ENCODE measurements at regions not wholly inside any gene's neighbourhood (a gene's known extent, or its start where the extent isn't known, plus 50 kb on each side); places are given as distances from the start of the nearest gene placed in this dataset.

DNA sequence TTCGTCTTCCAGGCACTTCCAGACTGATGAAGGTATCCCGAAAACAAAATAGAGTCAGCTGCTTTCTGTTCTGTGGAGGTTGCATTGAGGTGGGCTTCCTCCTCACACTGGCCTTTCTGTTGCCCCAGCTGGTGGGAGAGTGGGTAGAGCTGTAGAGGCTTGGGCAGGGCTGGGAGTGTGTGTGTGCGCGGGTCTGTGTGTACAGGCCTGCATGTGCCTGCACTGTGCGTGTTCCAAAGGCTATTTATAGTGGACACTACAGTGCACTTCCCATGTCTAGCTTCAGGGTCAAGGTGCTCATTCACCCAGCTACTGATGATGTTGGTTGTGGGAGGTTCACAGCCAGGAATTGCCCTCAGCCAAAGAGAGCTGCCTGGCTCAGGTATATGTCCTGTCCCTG lies 260.1 kb upstream of the HABP2 start:
- no peak for TF ChIP-seq EZH2phosphoT487 (IDR thresholded peaks at IDR 0.05; ENCODE audit: borderline replicate concordance)
- TF ChIP-seq, protein P1, sequence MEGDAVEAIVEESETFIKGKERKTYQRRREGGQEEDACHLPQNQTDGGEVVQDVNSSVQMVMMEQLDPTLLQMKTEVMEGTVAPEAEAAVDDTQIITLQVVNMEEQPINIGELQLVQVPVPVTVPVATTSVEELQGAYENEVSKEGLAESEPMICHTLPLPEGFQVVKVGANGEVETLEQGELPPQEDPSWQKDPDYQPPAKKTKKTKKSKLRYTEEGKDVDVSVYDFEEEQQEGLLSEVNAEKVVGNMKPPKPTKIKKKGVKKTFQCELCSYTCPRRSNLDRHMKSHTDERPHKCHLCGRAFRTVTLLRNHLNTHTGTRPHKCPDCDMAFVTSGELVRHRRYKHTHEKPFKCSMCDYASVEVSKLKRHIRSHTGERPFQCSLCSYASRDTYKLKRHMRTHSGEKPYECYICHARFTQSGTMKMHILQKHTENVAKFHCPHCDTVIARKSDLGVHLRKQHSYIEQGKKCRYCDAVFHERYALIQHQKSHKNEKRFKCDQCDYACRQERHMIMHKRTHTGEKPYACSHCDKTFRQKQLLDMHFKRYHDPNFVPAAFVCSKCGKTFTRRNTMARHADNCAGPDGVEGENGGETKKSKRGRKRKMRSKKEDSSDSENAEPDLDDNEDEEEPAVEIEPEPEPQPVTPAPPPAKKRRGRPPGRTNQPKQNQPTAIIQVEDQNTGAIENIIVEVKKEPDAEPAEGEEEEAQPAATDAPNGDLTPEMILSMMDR (IDR thresholded peaks at IDR 0.05 in 2 of 3, conservative IDR thresholded peaks at IDR 0.05 in 1 of 3; ENCODE audit: borderline replicate concordance in 1 of 3, insufficient read depth in 1 of 3, low read depth in 2 of 3, low read length in 2 of 3), result no peak
